NCI-H446 (cell line): ENCODE measurements at regions not wholly inside any gene's neighbourhood (a gene's known extent, or its start where the extent isn't known, plus 50 kb on each side); places are given as distances from the start of the nearest gene placed in this dataset.
"Not testable (repeated sequence)": the region's sequence is repeated elsewhere in the genome, so short reads cannot be mapped to it uniquely, and the experiment has no call there.

ENCODE experiments used
- DNase-seq, 2 experiments: peaks; one replicate each; lab custom pipeline; 2025; lab: John Stamatoyannopoulos, UW

DNA sequence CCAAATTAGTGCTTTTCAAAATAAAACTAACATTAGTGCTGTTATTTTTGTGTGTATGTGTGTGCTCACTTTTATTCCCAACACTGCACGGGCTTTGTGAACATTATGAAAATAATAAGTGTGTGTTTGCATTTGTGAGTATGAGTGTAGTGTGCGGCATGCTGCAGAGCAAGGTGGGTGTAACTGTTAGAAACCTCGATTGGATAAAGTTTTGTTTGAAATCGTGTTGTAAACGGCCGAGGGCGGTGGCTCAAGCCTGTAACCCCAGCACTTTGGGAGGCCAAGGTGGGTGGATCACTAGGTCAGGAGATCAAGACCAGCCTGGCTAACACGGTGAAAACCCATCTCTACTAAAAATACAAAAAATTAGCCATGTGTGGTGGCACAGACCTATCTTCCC is 352.0 kb downstream of the MDFIC start:
- not testable (repeated sequence) for DNase-seq

DNA sequence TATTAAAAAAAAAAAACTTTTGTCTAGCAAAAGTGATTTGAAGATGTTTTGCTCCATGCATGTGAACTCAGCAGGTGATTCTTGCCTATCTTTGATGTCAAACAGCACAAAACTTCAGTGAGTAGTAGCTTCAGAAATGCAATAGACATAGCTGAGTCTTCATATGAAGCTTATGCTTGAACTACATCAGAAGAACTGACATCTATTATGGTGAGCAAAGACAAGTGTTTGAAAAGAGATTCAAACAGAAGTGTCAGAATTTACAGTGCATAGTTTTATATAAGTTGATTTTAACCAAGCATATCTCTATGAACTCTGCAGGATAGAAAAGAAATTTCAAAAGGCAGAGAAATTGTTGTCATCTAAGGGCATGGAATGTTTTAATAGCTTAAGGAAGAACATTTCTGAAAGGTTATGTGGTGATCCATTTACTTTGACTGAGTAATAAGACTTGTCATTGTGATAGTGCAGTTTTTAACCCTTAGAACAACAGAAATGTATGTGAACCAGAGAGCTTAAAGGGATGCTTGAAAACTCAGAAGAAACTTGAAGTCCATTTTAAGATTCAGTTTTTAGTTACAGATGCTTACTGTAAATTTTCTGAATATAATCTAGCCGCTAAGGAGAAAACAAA is 351.4 kb downstream of the MDFIC start:
- DNase-seq: no peak

DNA sequence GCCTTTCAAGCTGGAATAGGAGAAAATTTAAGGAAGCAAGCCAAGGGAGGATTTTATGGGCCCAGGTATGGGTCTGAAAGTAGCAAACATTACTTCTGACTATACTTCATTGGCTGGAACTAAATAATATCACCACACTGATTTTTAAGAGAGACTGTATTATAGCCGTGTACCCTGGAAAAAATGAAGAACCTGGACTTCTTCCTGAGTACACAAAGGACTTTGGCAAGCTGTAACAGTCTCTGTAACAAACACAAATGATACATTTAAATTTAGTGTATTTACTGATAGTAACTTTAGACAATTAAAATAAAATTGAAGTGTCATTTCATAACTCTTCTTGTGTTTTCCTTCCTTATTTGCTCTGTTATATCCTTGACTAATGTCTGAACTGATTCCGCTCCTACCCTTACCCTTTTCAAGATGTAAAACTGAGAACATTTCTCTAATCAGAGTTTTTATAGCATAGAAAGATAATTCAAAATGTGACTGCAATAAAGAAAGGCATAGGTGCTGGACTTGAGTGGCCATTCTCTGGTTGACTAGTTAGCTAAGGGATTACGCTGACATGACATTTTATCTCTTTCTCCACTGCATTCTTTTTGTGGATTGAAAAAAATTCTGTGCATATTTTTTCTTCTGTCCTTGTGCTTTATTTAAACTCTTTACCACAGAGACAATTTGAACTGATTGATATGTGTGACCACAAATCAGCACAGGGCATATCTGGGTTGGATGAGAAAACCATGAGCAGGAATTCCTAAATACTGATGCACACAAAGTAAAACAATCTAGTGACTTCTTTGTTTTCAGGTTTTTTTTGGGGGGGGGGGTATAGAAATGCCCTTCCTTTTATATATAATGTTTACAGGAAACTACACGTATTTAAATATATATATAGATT is 349.7 kb downstream of the MDFIC start:
- DNase-seq: no peak

DNA sequence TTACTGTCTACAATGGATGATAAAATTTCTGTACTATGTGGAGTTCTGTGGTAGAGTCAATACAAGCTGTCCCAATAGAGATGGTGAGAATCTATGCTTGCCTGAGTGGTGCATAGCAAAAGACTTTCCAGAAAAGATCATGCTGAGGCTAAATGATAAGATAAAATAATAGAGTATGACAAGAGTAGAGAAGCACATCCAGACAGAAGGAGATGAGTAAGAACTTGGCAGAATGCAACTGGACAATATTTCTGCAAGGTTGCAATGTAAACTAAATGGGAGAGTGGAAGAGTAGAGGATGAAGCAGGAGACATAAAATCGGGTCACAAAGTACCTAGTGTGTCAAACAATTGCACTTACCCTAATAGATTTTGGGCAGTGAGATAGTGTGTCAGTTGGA is 347.6 kb downstream of the MDFIC start:
- no peak for DNase-seq

DNA sequence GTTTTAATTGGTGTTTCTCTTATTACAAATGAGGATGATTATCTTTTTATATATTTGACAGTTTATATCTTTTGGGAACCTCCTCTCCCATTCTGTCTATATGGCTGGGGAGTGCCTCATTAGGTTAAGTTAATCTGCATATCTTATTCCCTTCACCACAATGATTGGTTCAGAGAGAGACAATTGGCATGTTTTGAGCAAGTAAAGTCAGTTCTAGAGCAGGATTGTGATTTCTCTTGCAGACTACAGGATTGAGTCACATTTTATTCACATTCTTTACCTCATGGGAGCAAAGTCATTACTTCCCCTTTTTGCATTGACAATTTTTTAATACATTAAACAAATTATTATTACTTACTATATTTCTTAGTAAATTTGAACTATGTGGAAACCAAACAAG is 345.6 kb downstream of the MDFIC start:
- DNase-seq: no peak

DNA sequence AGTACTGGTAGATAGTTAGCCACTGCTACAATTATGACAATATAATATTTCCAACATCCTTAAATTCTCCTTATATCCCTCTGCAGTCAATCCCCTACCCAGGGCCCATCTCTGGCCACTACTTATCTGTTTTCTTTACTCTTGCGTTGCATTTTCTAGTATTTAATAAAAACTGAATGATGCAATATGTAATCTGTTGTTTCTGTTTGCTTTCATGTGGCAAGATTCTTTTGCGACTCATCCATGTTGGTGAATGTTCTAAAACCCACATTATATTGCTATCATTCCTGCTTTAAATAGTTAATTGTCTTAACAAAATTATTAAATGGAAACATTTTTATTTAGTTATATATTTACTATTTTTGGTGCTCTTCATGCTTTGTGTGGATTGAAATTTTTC is 338.5 kb downstream of the MDFIC start:
- DNase-seq: no peak

DNA sequence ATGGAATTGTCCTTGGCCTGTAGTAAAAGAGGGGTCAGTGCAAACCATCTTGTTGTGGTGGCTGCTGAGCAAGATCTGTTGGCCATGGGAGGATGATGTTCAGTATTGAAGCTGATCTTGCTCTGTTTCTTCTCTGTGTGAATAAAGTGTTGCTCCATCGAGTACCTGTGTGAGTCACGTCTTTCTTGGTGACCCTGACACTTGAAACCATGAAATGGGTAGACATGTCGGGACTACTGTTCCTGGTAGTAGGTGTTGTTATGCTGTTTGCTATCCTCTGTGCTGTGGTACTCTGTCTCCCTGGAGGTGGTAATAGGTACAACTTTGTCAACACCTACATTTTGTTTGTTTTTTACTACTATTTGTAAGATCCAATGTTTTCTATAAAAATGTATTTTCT is 330.6 kb downstream of the MDFIC start:
- no peak for DNase-seq

DNA sequence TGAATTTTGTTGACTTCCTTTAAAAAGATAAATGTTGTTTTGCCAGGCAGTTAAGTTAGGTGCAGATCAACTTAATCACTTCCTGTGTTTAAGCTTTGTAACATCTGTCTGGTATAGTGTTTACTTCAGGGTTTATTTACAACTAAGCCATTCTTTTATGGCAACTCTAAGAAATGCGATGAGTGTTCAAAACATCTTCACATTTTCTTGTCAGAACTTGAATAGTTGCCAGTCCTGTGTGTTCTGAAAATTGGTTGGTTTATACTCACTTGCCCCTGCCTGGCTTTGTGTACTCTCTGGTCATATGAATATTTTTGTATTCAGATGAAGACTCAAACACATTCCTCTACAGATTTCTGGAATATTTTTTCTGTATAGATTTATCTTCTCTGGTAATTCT is 327.2 kb downstream of the MDFIC start:
- no peak for DNase-seq

DNA sequence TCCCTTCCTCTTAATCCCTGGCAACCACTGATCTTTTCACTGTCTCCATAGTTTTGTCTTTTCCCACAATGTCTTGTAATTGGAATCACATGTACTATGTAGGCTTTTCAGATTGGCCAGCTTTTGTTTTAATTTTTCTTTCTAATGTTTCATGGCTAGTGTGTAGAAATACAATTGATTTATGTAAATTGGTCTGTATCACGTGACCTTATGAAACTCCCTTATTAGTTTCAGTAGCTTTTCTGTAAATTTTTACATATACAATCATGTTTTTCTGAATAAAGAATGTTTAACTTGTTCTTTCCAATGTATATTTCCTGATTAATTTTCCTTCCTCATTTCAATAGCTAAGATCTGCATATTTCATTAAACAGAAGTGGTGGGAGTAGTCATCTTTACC is 319.3 kb downstream of the MDFIC start:
- no peak for DNase-seq

DNA sequence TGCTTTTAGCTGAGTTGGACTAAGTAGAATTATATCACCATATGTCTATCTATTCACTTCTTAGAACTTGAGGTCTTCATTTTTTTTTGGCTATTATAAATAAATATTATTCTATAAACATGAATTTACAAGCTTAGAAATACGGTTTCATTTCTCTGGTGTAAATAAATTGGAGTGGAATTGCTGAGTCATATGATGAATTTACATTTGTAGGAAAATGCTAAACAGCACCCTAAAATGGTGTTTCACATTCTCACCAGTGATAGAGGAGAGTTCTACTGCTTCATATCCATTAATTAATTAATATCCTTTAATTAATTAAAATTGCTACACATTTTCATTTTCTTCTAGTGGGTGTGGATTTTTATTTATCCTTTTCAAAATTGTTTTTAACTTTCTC is 318.3 kb downstream of the MDFIC start:
- DNase-seq: no peak

DNA sequence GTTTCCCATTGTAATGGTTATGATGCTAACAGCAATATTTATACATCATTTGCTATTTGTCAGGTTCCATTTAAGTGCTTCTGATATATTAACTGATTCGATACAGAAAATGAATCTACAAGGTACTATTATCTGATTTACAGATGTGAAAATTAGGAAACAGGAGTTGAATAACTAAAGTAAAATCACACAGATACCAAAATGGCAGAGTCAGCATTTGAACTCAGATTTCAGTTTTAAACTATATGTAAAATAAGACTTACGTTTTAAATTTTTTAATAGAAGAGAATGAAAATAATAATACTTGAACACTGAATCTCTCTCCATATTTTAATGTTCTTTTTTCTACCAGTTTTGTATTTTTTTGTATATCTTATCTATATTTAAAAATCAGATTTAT is 313.2 kb downstream of the MDFIC start:
- no peak for DNase-seq

DNA sequence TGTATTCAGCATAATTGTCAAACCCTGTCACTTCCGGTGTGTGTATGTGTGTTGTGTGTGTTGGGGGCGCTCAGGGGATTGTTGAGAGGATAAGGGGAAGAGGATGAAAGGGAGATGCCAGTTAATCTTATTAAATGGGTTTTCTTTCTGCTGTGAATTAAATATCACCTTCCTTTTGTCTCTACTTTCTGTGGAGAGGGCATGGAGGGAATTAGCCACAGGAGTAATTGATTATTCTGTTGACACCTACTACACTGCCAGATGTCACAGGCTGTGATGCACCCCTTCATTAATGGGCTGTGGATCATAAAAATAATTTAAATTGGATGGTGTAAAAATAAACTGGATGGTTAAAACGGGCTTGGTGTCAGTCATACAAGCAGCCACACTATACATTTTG is 311.9 kb downstream of the MDFIC start:
- no peak for DNase-seq

DNA sequence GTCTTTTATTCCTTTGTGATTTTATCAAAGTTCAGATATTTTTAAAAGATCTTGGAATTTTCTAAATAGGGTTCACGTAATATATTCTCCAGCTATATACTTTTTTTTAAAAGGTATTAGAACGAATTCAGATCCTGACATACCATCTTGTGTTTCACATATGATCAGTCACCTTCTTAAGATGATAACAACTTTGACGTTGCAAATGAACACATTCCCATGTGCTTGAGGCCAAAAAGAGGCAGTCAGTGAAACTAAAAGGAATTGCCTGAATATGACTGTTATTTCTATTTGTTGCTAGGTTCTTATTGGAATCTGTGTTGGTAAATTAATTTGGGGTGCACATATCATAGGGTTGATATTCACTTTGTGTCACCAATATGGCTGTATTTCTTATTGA is 310.1 kb downstream of the MDFIC start:
- DNase-seq: no peak

DNA sequence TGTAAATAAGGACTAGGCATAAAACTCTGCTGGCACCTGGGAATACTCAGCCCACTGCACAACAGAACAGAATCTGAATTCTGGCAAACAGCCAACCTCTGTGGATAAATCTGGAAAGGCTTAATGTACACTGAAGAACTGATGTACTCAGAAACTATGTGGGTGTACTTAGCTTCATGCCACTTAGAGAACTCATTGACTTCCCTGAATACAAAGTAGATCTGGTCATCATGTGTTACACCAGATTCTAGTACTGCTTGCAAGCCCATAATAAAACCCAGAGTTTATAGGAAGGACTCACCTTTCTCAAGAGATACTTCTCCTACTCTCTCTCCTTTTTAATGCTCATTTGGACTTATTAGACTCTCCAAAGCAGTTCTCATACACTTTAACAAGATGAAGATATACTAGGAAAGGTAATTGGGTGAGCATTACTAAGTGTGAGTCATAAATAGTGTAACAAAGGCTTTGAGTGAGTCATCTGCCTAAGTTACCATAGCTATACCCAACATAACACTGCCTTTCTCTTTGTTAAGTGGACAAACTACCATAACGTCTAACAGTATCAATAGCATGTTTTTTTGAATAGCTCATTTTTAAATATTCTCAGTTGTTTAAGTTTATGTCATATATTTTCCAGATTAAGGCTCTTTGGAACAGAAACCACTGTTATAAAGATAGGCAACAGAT is 309.1 kb downstream of the MDFIC start:
- peak; percentile 9 to 60 for DNase-seq

DNA sequence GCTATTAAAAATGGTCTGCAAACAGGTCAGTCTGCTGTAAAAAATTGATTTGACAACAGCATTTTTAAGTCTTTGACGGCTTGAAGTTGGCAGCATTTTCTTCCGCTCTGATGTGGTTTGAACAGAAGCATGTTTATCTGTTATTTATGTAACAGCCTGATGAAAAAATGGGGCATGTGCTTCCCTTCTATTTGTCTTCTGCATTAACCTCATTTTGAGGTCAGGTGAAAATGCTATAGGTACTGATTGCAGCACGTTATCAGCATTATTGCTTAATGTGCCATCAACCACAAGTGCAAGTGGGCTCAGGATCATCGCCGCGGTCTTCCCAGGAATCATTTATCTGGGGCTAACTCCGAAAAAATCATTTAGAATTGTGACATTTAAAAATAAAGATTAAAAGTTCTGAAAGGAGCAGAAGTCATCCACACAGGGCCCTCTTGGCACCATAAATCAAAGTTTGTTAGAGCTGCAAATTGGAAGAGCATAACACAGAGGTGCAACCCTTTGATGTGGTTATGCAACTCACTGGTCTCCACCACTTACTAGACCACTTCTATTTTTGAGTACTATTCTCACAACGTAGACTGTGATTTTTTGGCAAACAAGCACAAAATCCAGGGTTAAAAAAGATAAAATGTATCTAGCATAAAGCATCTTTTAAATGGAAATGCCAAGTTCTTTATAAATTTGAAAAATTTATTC is 307.7 kb downstream of the MDFIC start:
- DNase-seq: no peak

DNA sequence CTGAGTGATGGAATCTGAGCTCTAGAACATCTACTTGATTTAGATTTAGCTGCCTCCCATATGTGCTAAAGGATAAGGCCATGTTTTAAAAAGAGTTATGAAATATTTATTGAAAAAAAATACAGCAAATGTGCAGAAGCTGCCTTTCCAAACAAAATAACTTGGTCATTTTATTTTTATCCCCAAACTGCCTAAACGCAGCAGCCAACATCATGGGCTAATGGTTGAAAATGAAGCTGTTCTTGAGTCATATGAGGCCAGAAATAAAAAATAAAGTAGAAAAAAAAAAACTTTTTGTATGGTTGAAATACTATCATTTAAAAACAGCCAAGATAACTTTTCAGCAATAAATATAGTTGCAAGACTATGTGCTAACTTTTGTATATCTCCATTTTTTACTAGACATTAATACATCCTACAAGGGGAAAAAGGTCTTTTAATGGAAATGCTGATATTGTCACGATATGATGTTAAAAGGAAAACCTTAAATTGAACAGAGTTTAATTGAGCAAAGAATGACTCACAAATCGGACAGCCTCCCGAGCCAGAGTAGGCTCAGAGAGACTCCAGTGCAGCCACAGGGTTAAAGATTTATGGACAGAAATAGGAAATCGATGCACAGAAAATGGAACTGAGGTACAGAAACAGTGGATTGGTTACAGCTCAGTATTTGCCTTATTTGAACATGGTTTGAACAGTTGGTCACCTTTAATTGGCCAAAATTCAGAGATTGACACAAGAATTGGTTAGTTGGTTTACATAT is 305.8 kb downstream of the MDFIC start:
- DNase-seq: no peak

DNA sequence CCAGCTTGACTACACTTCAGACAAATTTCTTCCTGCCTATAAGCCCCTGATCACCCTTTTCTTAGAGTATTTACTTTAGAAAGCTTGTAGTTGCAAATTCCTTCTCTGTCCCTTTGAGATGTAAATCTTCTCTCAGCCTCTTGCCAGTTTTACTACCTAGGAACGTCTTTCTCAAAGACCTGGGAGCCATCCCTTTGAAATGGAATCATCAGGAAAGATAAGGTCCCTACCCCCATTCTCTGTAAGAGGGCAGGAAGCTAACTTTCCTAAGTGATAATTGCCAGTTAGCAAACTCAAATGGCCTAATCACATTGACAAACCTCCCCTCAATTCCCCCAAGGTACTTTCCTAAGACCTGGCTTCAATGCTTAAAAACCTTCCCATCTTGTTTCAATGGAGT is 304.5 kb downstream of the MDFIC start:
- no peak for DNase-seq

DNA sequence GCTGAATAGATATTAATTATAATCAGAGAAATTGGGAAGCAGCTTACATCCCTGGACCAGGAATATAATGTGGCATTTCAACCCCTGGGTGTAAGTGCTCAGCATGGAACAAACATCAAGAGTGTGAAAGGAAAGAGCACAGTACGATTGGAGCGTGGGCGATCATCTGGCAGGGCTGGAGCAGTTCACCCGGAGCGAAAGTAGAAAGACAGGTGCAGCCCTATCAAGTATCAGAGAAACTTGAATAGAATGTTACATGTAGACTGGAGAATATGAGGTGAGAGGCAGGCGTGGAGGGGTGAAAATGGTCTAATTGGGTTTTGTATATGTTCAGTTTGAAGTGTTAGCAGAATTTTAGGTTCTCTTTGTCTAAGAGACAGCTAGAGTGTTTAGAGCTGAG is 303.0 kb downstream of the MDFIC start:
- no peak for DNase-seq

DNA sequence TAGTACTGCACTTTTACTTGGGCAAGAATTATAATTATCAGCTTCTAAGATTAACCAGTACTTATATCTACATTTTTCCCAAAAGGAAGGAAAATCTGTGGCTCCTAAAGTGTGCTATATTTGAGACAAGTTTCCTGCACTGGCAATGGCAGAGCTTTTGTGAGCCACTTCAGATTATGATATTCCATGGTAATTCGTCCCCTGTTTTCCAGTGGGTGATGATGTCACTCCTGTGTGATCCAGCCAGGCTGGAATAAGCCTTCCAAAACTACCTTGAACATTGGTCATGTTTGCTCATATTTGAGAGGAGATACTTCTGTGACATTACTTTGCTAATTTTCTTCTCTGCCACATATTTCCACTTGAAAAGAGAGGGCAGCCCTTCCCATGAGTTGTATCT is 302.1 kb downstream of the MDFIC start:
- DNase-seq: no peak

DNA sequence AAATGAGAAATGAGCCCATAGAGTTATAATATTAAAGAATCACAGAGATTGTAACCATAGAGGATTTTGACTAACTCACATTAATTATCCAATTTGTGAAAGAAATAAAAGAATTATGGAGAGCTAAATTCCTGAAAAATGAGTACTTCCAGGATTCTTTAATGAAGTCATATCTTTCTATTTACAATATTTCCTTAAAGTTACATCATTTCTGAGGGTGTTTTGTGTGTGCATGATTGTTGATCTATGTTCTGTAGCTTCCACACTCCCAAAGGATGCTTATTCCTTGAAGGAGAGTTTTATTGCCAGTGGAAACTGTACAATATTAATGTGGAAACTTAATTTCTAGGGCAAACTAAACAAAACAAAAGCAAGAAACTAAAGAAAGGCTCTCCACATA is 299.6 kb downstream of the MDFIC start:
- DNase-seq: no peak

DNA sequence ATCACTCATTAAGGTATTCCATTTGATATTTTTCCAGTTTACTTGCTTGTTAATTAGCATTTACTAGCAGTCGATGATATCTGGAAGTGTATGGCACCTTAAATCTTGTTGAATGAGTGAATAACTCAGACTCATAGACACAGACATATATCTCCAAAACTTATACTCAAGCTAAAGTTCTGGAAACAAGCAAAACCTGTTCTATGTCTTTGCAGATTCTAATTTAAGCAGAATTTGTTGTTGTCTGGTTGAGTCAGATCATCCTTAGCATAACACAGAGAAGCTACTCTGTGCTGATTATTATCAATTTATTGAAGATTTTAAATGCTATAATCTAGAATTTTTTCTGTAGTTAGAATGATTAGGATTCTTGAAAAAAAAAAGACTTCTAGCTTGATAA is 296.2 kb downstream of the MDFIC start:
- DNase-seq: no peak

DNA sequence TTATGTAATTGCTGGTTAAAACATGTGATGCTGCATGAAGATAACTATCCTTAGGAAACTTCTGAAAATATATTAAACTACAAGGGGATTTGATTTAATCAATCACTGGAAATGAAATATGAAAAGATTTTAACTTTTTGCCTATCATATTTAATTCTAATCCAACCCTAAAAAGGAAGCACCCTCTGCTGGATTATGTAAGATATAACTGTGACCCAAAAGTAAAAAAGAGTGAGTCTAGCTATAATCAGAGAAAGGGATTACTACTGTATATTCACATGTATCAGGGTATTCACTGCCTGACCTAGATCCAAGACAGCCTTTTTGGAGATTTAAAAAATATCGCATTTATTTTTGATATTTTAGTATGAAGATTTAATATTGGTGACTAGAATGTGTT is 295.5 kb downstream of the MDFIC start:
- DNase-seq: peak in 1 of 2 experiments; percentile 4
